NCI-H460 (cell line): ENCODE measurements at regions not wholly inside any gene's neighbourhood (a gene's known extent, or its start where the extent isn't known, plus 50 kb on each side); places are given as distances from the start of the nearest gene placed in this dataset.

Source experiments
- DNase-seq: peaks from one replicate; pipeline ENCODE4 v3.0.0-alpha.2; 2016; ENCODE audit warnings: low read depth; ENCODE audit errors: extremely low read depth

DNA sequence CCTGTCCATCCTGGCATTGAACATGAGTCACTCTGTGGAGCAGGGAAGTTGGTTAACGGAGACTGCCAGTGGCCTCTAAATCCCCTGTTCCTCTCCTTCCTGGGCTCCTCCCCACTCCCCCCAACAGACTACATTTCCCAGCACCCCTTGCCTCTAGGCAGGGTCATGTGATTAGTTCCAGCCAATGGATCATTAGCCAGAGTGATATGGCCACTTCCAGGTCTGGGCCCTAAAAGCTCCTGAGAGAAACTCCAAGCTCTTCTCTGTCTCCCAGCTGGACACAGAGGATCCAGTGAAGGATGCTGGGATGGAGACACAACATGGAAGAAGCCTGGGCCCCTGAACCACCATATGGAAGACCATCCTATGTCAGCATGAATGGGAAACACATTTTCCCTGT is 54.4 kb upstream of the RFLNA start:
- no peak for DNase-seq

DNA sequence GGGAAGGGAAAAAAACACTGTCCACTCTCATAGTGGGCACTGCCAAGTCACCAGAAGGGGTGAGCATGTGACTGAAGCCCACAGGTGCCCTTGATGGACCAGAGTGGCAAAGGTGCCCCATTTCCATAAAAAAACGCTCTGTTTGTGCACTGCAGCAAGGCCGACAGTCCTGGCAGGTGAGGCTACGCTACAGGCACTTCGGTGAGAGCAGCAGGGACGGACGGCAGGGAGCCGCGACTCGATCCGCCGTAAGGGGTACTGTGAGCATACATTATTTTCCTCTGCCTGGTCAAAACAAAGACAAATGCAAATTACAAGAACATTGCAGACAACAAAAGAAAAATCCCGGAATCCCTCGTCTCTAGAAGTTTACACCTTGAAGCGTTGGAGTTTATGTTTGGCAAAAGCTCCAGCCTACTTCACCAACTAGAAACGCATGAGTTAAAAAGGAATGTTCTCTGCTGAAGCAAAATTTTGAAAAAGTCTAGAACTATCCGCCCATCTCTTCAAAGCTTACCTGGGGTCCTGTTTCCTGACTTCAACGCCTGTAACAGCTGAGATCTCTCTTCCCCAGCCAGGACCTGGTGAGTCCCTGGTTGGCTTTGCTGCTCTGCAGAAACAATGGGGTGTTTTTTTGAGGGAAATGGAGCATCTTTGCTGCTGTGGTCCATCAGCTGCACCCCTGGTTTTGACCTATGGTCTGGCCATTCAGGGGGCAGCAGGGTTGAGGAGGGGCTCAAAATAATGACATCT is 52.9 kb upstream of the RFLNA start:
- DNase-seq: no peak

DNA sequence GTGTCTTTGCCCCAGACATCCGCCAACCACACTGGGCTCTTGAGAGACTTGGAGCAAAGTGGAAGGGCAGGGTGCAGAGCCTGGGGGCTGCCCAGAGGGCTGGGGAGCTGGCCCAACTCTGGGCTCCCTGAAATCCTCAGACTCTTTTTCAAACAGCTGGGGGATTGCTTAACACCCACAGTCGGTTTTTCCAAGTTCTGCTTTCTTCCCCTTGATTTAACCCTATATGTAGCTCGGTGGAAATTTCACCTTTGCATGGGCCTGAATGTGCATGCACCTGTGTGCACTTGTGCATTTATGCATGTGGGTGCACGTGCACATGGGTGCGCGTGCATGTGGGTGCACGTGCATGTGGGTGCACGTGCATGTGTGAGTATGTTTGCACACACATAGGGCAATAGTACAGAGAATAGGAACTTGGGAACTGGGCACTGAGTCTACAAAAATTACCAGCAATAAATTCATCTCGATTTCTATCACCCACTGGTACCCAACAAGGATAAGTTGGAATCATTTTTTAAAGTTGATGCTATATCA is 52.3 kb upstream of the RFLNA start:
- DNase-seq: no peak

DNA sequence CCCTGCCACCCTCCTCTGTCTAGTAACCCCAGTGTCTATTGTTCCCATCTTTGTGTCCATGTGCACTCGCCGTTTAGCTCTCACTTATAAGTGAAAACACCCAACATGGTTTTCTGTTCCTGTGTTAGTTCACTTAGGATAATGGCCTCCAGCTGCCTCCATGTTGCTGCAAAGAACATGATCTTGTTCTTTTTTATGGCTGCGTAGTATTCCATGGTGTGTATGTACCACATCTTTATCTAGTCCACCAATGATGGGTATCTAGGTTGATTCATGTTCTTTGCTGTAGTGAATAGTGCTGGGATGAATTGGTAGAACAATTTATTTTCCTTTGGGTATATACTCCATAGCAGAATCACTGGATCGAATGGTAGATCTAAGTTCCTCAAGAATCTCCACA is 51.0 kb upstream of the RFLNA start:
- no peak for DNase-seq
